ENCODE measurements at regions not wholly inside any gene's neighbourhood (a gene's known extent, or its start where the extent isn't known, plus 50 kb on each side); places are given as distances from the start of the nearest gene placed in this dataset.
"Not testable (repeated sequence)": the region's sequence is repeated elsewhere in the genome, so short reads cannot be mapped to it uniquely, and the experiment has no call there.

GRCh38 chr4:138790706-138791340 is 224.8 kb upstream of the NOCT start:
- DNase-seq, result no peak

GRCh38 chr4:138789796-138790195 is 225.8 kb upstream of the NOCT start:
- DNase-seq, result peak; percentile 80

DNA sequence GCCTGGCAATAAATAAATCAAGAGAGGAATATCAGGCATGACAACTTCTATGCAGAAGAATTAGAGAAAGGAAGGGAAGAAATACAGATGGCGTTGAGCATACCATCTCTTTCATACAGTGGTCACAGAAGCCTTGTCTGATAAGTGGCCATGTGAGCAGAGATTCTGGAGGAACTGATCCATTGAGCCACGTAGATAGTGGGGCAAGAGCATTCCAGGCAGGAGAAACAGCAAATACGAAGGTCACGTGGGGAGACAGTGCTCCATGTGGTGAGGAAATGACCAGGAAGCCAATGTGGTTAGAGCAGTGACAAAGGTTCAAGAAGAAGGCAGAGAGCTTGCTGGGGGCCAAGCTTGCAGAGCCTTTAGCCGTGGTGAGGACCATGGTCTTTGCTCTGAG is 226.7 kb upstream of the NOCT start:
- no peak for DNase-seq

DNA sequence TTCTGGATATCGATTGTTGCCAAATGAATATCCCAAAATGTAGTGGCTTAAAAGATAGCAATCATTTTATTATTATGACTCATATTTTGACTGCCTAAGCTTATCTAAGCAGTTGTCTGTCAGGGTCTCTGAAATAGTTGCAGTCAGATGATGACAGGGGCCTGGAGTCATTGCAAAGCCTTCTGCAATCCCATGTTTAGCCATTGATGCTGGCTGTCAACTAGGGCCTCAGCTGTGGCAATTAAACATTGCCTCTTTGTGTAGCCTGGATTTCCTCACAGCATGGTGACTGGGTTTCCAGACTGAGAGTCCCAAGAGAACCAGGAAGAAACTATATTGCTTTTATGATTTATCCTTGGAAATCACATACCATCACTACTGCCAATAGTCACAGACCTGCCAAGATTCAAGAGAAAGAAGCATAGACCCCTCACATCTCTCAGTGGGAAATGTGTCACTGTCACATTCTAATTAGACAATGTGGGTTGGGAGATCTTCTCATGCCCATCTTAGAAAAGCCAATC is 227.3 kb upstream of the NOCT start:
- no peak for DNase-seq

DNA sequence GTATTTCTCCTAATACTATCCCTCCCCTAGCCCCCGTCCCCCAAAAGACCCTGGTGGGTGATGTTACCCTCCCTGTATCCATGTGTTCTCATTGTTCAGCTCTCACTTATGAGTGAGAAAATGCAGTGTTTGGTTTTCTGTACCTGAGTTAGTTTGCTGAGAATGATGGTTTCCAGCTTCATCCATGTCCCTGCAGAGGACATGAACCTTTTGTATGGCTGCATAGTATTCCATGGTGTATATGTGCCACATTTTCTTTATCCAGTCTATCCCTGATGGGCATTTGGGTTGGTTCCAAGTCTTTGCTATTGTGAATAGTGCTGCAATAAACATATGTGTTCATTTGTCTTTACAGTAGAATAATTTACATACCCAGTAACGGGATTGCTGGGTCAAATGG is 235.8 kb upstream of the NOCT start:
- not testable (repeated sequence) for DNase-seq

DNA sequence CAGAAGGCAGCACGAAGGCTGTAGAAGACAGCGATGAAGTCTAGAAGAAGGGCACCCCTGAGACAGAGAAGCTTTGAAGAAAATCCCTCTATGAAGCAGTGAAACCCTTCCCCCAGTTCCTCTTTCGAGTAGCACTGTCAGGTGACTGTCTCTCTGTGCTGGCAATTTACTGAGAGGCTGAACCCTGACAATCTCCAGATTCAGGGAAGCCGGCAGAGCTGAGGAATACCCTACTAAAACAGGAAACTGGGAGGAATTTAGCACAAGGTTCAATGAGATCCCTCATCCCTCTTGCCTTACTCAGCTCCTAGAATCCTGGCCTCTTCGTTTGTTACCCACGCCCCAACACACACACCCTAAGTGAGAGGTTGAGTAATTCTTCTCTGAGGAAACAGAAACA is 239.7 kb upstream of the NOCT start:
- no peak for DNase-seq

DNA sequence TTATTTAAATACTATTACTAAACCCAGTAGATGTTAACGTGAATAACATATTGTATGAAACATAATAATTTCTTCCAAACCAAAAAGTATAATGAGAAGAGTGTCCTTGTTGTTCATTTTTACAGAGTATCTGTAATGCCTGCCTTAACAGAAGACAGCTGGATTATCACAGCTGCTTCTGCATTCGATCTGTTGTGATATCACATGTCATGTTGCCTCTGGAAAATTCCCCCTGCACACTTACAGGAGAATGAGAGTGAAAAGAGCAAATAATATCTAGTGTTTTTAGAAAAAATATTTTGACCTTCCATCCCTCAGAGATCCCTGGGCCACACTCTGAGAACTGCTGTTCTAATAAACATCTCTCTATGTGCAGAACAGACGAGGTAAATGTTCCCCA is 240.1 kb upstream of the NOCT start:
- DNase-seq, result no peak

- no peak for DNase-seq
Observed at GRCh38 chr4:138774940-138775339, 240.6 kb upstream of the NOCT start.

GRCh38 chr4:138774125-138774524 is 241.5 kb upstream of the NOCT start:
- not testable (repeated sequence) for DNase-seq

- no peak for DNase-seq
Observed at GRCh38 chr4:138773321-138773720, 242.3 kb upstream of the NOCT start.

DNA sequence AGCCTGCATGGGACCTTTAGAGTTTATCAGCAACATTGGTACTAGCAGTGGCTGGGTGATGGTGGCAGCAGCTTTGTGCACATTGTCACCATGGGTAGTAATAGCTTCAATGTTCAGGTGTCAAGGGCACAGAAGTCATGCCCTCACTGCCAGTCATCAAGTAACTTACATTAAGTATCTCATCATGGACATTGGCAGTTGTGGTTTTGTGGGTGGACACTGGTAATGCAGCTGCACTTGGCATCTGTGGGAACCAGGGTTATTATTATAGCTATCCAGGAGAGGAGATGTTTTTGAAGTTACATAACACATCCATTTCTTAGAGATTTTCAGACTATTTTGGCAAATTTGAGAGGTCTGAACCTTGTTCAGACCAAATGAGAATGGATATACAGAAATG is 243.2 kb upstream of the NOCT start:
- no peak for DNase-seq

DNA sequence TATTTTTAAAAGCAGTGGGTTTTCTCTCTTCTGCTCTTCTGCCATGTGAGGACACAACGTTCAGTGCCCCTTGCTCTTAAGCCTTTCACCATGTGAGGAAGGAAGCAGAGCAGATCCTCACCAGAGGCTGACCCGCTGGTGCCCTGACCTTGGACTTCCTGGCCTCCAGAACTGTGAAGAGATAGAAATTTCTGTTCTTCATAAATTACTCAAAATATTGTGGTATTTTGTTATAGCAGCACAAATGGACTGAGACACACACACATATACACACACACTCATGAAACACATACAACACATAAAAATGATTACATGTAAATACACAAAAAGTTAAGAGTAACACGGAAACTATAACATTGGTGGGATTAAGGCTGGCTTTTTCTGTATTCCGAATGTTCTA is 244.8 kb upstream of the NOCT start:
- no peak for DNase-seq

GRCh38 chr4:138766332-138766731 is 249.2 kb upstream of the NOCT start:
- no peak for DNase-seq

GRCh38 chr4:138765442-138765841 is 250.1 kb upstream of the NOCT start:
- DNase-seq, result no peak

DNA sequence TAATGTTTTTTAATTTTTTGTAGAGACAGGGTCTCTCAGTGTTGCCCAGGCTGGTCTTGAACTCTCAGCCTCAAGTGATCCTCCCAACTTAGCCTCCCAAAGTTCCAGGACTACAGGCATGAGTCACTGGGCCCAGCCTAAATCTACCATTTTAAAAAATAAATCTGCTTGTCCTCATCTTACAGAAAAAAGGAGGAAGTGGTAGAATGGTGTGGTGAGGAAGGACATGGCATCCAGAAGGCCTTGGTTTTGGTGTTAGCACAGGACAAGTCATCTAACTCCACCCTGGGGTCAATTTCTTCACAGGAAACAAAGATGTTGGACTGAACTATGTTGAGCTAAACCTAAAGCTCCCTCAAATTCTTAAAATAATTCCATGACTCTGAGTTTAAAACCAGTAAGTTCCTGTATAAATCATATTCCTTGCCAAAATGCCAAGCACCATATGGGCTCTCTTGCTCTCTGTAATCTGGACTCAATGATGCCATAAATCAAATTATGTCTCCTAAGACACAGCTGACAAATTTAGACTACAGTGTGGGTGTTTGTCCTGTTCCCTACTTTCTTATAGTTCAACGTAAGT is 253.9 kb upstream of the NOCT start:
- DNase-seq, result no peak

DNA sequence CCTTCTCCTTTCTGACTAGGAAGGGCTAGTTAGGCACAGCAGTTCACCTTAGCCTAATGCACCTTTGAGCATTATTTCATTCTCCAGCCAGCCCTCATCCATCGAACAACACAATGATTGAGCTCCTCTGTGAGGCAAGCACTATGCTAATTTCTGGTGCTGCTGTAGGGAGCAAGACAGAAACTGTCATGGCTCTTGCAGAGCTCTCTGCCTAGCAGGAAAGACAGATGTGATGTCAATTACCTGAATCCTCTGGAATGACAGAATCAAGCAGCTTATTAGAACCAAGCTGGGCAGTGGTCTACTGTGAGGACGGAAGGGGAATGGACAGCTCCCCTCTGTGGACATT is 256.1 kb upstream of the NOCT start:
- DNase-seq, result no peak

DNA sequence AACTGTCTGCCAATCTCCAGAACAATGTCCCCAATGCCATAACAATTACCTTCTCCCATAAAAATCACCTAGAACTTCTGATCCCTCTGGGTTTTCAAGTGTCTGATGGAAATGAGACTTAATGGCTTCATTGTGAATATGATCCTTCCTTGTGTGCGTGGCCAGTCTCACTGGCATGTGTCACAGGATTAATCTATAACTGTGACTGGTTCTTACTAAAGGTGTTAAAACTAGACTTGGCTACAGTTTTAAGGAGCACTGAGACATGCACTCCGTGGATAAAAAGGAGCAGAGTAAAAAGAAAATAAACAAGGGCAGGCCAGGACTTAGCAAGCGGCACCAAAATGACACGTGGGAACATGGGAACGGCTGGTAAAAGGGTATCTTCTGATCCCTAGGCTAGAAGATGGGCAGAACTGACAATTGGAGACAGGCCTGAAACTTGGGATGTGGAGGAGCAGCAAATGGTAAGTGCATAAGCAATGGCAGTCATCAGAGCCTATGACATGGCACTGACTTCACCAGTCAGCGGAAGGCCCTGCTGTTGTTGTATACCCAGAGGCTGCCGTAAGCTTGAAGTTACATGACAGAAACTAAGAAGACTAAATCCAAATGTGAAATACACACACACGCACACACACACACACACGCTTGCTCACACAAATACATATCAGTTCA is 256.6 kb upstream of the NOCT start:
- DNase-seq, result no peak

GRCh38 chr4:138758196-138758595 is 257.4 kb upstream of the NOCT start:
- no peak for DNase-seq

GRCh38 chr4:138757432-138757831 is 258.1 kb upstream of the NOCT start:
- DNase-seq, result no peak

DNA sequence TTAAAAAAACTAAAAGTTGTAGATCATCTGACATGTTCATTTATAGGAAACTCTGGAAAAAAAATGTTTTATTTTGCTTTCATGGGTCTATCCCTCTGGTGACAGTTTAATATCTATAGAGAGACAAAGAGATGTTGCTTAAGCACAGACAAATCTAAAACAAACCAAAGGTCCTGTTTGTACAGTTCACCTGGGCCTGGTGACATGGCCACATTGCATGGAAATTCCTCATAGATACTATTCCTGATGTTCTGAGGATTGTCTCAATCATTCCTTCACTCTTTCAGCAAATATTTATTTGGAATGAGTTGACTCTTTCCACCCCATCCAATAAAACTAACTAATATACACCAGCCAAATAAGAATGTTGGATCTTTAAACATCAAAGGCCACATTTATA is 259.1 kb upstream of the NOCT start:
- no peak for DNase-seq

GRCh38 chr4:138751309-138751708 is 264.3 kb upstream of the NOCT start:
- DNase-seq, result no peak

DNA sequence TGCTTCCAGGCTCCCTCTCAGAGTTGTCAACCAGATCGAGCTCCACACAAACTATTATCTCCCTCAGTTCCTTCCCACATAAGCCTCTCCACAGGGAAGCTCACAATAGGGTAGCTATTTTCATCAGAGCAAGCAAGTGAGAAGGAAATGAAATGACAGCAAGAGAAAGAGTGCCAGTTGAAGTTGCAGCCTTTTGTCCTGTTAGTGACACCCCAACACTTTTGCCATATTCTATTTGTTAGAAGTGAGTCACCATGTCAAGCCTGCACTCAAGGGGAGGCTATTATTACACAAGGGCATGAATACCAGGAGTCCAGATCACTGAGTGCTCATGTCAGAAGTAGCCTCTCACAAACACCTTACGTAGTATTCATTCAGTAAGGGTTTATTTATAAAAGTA is 266.3 kb upstream of the NOCT start:
- no peak for DNase-seq

- DNase-seq, result no peak
Observed at GRCh38 chr4:138741766-138742377, 273.7 kb upstream of the NOCT start.

Data from kidney glomerular epithelial cell (primary cell).